ENCODE measurements at regions not wholly inside any gene's neighbourhood (a gene's known extent, or its start where the extent isn't known, plus 50 kb on each side); places are given as distances from the start of the nearest gene placed in this dataset.

- DNase-seq, result no peak
Observed at GRCh38 chr1:78420688-78421087, 70.1 kb upstream of the PTGFR start.

DNA sequence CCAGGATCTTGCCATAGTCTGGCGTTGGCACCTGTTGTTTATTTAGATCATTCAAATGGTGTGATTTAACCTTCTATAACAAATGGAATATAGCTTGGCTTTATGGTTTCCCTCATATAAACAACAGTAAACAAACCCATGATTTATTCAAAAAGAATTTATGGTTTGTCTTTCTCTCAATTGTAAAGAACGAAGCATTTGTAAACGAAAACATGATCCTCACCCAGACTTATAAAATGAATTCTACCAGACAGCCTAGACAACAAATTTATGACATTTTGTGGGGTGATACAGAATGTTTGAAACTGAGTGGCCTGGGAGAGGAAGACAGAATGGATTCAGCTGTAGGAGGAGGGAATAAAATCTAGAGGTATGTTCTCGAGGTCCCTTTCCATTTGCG, 66.1 kb upstream of the PTGFR start:
- no peak for DNase-seq

- DNase-seq, result peak in 2 of 3 donors; percentile 24 to 58
Observed at GRCh38 chr1:78426408-78426807, 64.4 kb upstream of the PTGFR start.

- no peak for DNase-seq
Observed at GRCh38 chr1:78427506-78427905, 63.3 kb upstream of the PTGFR start.

GRCh38 chr1:78432016-78432415, 58.8 kb upstream of the PTGFR start:
- no peak for DNase-seq

DNA sequence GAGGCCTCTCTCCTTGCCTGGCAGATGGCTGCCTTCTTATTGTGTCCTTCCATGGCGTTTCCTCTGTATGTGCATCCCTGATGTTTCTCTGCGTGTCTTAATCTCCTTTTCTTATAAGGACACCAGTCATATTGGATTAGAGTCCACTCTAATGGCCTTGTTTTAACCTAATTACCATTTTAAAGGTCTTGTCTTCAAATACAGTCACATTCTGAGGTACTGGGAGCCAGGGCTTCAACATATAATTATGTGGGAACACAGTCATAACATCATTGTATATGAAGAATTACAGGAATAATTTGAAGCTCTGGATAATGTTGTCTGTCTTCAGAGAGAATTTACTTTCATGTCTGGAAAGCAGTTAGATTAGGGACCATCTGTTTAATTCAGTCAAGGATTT, 56.4 kb upstream of the PTGFR start:
- DNase-seq, result no peak

- DNase-seq, result no peak
Observed at GRCh38 chr1:78436961-78437360, 53.8 kb upstream of the PTGFR start.

DNA sequence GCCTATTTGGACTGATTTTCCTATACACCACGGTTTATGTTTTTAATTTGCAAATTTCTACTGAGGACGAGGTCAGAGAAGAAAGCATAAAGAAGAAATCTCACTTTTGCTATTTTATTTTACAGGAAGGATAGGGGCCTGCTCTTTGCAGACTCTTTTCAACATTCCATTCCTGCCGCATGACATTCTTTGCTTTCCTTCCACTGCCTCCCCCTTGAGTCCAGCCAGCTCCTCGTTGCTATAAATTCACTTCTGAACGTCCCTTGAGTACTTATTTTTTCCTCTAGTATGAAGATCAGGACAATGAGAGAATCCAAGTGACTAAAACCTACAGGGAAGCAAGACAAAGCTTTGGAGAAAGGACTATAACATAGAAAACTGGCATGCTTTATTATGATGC, 53.4 kb upstream of the PTGFR start:
- peak in 2 of 3 donors; percentile 14 to 60 for DNase-seq

- no peak for DNase-seq
Observed at GRCh38 chr1:78437941-78438340, 52.8 kb upstream of the PTGFR start.

- peak in 2 of 3 donors; percentile 22 to 41 for DNase-seq
Observed at GRCh38 chr1:78440381-78440793, 50.4 kb upstream of the PTGFR start.

Measured in muscle of back (tissue), 3 donors.